ENCODE measurements at regions not wholly inside any gene's neighbourhood (a gene's known extent, or its start where the extent isn't known, plus 50 kb on each side); places are given as distances from the start of the nearest gene placed in this dataset.
A peak's percentile ranks its signal among the peaks of the same experiment; 100 is the strongest.

- no peak for TF ChIP-seq ARID4B (CRISPR knock-in tag; IDR thresholded peaks at IDR 0.05)
- no peak for TF ChIP-seq BACH1 (tag; IDR thresholded peaks at IDR 0.05)
- TF ChIP-seq CHD2 (IDR thresholded peaks at IDR 0.05; ENCODE audit: low read depth, low read length): no peak
- TF ChIP-seq NFXL1 (CRISPR knock-in tag; IDR thresholded peaks at IDR 0.05): no peak
- peak in 1 of 2 experiments; percentile 59; a peak in 2 of 4 replicates for TF ChIP-seq RAD21 (CRISPR knock-in tag; conservative IDR thresholded peaks at IDR 0.05 in 1 of 2, IDR thresholded peaks at IDR 0.05 in 1 of 2)
- TF ChIP-seq SRSF1 (IDR thresholded peaks at IDR 0.05; ENCODE audit: low read depth, low read length): no peak
Observed at GRCh38 chrX:121254336-121254735, 206.9 kb downstream of the GLUD2 start (continued).

- intact Hi-C loops (cut with micrococcal nuclease): no loop called here
- Histone ChIP-seq H3K4me2 (ENCODE audit: insufficient read depth, low read length) (no peak overlapping the region), H3K27ac (ENCODE audit: extremely low read depth, low read depth, low read length) (no peak overlapping the region), H3K9ac (ENCODE audit: insufficient read depth in 1 of 2, low read depth in 2 of 2, low read length in 2 of 2) (no peak overlapping the region), H3K9me1 (ENCODE audit: control insufficient read depth, insufficient read depth, low read length) (no peaks in the 10 kb centered on the region), H3K9me3 (replicated peaks; ENCODE audit: control insufficient read depth, insufficient read depth, low read depth, low read length) (no peaks in the 10 kb centered on the region), H3K4me1 (replicated peaks in 1 of 2; ENCODE audit: control insufficient read depth in 2 of 2, insufficient read depth in 2 of 2, low read length in 2 of 2) (peaks cover 0 to 7% of the 10 kb centered on the region in 2 experiments; a peak in 2 of 5 replicates), H3K4me3 (no peak overlapping the region), H2AFZ (ENCODE audit: low read depth, low read length) (no peak overlapping the region), H3K79me2 (ENCODE audit: control insufficient read depth, insufficient read depth, low read length) (peaks cover 32% of the 10 kb centered on the region), H3K27me3 (ENCODE audit: control insufficient read depth in 2 of 2, insufficient read depth in 2 of 2, low read length in 2 of 2) (no peaks in the 10 kb centered on the region), H4K20me1 (replicated peaks; ENCODE audit: control insufficient read depth, insufficient read depth, low read length) (peaks cover 7% of the 10 kb centered on the region), H3K36me3 (ENCODE audit: control insufficient read depth, insufficient read depth, low read length) (no peaks in the 10 kb centered on the region)
- no TSS peak for BruUV-seq (replicated peaks)
- FAIRE-seq: no peak
- 26% methylated on average over 2 of the region's 2 CpGs for WGBS (ENCODE audit: insufficient coverage, low coverage, missing lambda C conversion rate)
- TF ChIP-seq ZNF586 (CRISPR knock-in tag; conservative IDR thresholded peaks at IDR 0.05): no peak
- in situ Hi-C loops (cut with MboI): no loop called here
- DNase-seq (ENCODE audit: extremely low read depth in 1 of 4, low spot score in 3 of 4): no peak
- ChIA-PET POLR2A (no interaction called here), CTCF (ENCODE audit: low intra/inter-chr PET ratio) (no interaction called here)
- no peak for ATAC-seq
Observed at GRCh38 chrX:121256647-121257046, 209.2 kb downstream of the GLUD2 start.

All from K562 (cell line).